SH-SY5Y (cell line): ENCODE measurements at regions not wholly inside any gene's neighbourhood (a gene's known extent, or its start where the extent isn't known, plus 50 kb on each side); places are given as distances from the start of the nearest gene placed in this dataset.

Experiments
- GATA2 ChIP-seq: IDR thresholded peaks from 2 replicates; pipeline ENCODE4 v1.6.1; 2011; ENCODE audit warnings: mild to moderate bottlenecking, low read depth, low read length
- GATA3 ChIP-seq: IDR thresholded peaks from 2 replicates; pipeline ENCODE4 v1.6.1; 2011; ENCODE audit warnings: low read depth, mild to moderate bottlenecking, low read length, moderate library complexity

- TF ChIP-seq GATA3 (no peak), GATA2 (no peak)
Observed at GRCh38 chr16:63130942-63131341, 1094.7 kb upstream of the CDH8 start.

- TF ChIP-seq GATA2: no peak
- no peak for TF ChIP-seq GATA3
Observed at GRCh38 chr16:63129411-63130125, 1093.3 kb upstream of the CDH8 start.

GRCh38 chr16:63100082-63100481, 1063.8 kb upstream of the CDH8 start:
- TF ChIP-seq GATA3 (no peak), GATA2 (no peak)

- TF ChIP-seq GATA3 (no peak), GATA2 (no peak)
Observed at GRCh38 chr16:63096857-63097256, 1060.6 kb upstream of the CDH8 start.

- TF ChIP-seq GATA2 (no peak), GATA3 (no peak)
Observed at GRCh38 chr16:63092736-63093135, 1056.5 kb upstream of the CDH8 start.

- TF ChIP-seq GATA3 (no peak), GATA2 (no peak)
Observed at GRCh38 chr16:63082101-63082500, 1045.9 kb upstream of the CDH8 start.

- TF ChIP-seq GATA2 (no peak), GATA3 (no peak)
Observed at GRCh38 chr16:63080746-63081145, 1044.5 kb upstream of the CDH8 start.

- TF ChIP-seq GATA3 (no peak), GATA2 (no peak)
Observed at GRCh38 chr16:63069047-63069446, 1032.8 kb upstream of the CDH8 start.

- TF ChIP-seq GATA3 (no peak), GATA2 (no peak)
Observed at GRCh38 chr16:63067141-63067540, 1030.9 kb upstream of the CDH8 start.

- TF ChIP-seq GATA3: no peak
- no peak for TF ChIP-seq GATA2
Observed at GRCh38 chr16:63066552-63066951, 1030.3 kb upstream of the CDH8 start.

- TF ChIP-seq GATA2 (no peak), GATA3 (no peak)
Observed at GRCh38 chr16:63061319-63061718, 1025.1 kb upstream of the CDH8 start.

- TF ChIP-seq GATA3 (no peak), GATA2 (no peak)
Observed at GRCh38 chr16:63059676-63060075, 1023.4 kb upstream of the CDH8 start.

- TF ChIP-seq GATA2 (no peak), GATA3 (no peak)
Observed at GRCh38 chr16:63057341-63057740, 1021.1 kb upstream of the CDH8 start.

GRCh38 chr16:63050391-63050790, 1014.2 kb upstream of the CDH8 start:
- TF ChIP-seq GATA2 (no peak), GATA3 (no peak)

GRCh38 chr16:63038397-63039106, 1002.3 kb upstream of the CDH8 start:
- TF ChIP-seq GATA3 (peak; percentile 32; the same call in 1 of the 2 replicates), GATA2 (peak; percentile 87)

GRCh38 chr16:63037761-63038396, 1001.6 kb upstream of the CDH8 start:
- TF ChIP-seq GATA2 (no peak), GATA3 (no peak)
